ENCODE measurements at regions not wholly inside any gene's neighbourhood (a gene's known extent, or its start where the extent isn't known, plus 50 kb on each side); places are given as distances from the start of the nearest gene placed in this dataset.

DNA sequence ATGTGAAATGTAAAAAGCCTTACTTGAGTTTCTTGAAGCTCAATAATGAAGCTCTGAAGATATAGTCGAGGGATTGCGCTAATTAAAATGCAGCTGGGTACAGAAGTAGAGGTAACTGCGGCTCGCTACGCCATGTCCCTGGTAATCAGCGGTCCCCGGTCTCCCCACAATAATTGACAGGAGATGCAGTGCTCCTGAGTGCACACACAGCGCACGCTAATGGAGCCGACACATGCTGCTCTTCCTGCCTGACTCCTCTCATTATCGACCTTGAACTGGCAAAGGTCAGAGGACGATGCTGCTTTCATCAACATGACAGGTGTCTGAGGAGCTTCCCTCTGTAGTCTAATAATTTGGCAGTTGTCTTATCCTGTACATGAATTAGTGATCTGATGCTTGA, 365.9 kb downstream of the RNF144B start (continued):
- no peak for TF ChIP-seq EZH2 (IDR thresholded peaks at IDR 0.05; ENCODE audit: low read depth, low read length, severe bottlenecking)
- no peak for TF ChIP-seq POU5F1 (IDR thresholded peaks at IDR 0.05; ENCODE audit: low read depth, low read length)
- no peak for TF ChIP-seq GTF2F1 (IDR thresholded peaks at IDR 0.05; ENCODE audit: borderline replicate concordance, low read depth, low read length)
- no peak for TF ChIP-seq NRF1 (IDR thresholded peaks at IDR 0.05; ENCODE audit: low read depth, low read length)
- TF ChIP-seq YY1 (IDR thresholded peaks at IDR 0.05; ENCODE audit: low read depth, low read length) = no peak
- no peak for TF ChIP-seq RXRA (IDR thresholded peaks at IDR 0.05; ENCODE audit: insufficient read depth, low read depth, low read length)

All from H1 (cell line).